ENCODE measurements at regions not wholly inside any gene's neighbourhood (a gene's known extent, or its start where the extent isn't known, plus 50 kb on each side); places are given as distances from the start of the nearest gene placed in this dataset.

DNA sequence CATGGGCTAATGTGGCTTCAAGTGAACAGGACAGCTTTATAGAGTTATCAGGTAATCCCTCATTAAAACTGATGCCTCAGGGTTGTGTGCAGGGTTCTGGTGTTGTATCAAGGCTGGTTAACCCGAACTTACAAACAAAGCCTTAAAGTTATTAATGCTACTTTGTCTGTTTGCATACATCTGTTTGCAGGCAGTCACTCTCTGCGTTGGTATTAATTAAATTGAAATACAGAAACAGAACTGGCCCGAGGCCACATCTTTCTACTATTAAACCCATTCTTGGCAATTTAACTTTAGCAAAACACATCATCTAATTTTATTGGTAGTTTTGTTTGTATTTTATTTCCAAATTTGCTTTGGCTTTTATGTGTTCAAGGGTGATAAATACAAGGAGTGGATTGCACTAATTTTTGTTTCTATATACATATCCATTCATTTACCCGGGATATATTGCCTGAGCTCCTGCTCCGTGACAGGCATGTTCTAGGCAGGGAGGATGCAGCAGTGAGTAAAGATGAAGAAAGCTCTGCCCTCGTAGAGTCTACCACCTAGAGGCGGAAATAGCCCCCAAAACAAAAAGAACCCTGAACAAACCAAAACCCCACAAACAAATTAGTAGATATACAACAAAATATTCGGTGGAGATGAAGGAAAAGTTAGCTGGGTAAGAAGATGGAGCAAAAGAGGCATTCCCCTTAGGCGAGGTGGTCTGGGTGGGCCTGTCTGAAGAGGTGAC lies 164.2 kb downstream of the MACROH2A1 start:
- dilution Hi-C loops (cut with MboI; ENCODE audit: extremely low pct_ligation_motif_present, low sequenced_read_pairs), result no loop called here
- BruUV-seq (replicated peaks), result no TSS peak
- CTCF ChIA-PET, result interaction anchor here (0.6 to 2.1 kb wide), 2 partner anchors 8 to 170 kb away, joined by 3 to 6 read pairs; no protein-coding TSS in a partner anchor

DNA sequence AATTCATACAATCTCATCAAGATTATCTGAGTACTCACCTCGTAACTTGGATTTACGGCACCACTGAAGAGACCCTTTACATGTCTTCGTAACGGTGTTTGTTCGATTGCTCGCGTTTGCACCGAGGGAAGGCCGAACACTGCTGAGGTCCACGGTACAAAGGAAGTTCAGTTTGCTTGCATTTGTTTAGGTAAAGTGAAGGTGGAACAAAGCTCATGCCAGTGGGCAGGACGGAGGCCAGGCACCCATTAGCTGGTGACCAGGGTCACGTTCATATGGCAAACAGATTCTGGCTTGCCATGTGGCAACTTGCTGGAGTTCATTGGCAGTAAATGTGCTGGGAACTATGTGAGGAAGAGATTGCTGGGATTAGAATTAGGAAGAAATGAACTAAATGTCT lies 164.8 kb downstream of the MACROH2A1 start:
- no peak overlapping the region for H3K9ac ChIP-seq (replicated peaks; ENCODE audit: extremely low read depth, insufficient read depth, low read length)
- H3K36me3 ChIP-seq (ENCODE audit: control insufficient read depth in 2 of 2, extremely low read depth in 1 of 2, insufficient read depth in 2 of 2, low read length in 2 of 2), result no peaks in the 10 kb centered on the region
- ChIA-PET POLR2A (no interaction called here), CTCF (interaction anchor here (2.1 kb wide), 1 partner anchor 8 kb away, joined by 6 read pairs; no protein-coding TSS in a partner anchor)
- no peak for DNase-seq (ENCODE audit: low read depth, low spot score)
- H3K9me1 ChIP-seq (replicated peaks; ENCODE audit: control insufficient read depth, extremely low read depth, insufficient read depth, low read length), result no peaks in the 10 kb centered on the region
- no peak overlapping the region for H3K4me3 ChIP-seq (replicated peaks in 1 of 3; ENCODE audit: insufficient read depth in 1 of 3, low read depth in 1 of 3, low read length in 3 of 3)
- TF ChIP-seq GATA2 (IDR thresholded peaks at IDR 0.05; ENCODE audit: insufficient read depth, insufficient read length, low read depth, low read length) (no peak), POLR2A (IDR thresholded peaks at IDR 0.05; ENCODE audit: low read depth, low read length) (no peak), MYC (IDR thresholded peaks at IDR 0.05; ENCODE audit: low read depth, low read length) (no peak), EZH2 (IDR thresholded peaks at IDR 0.05; ENCODE audit: borderline replicate concordance, low read depth, low read length, severe bottlenecking) (no peak), POLR2AphosphoS5 (IDR thresholded peaks at IDR 0.05; ENCODE audit: insufficient read depth, low read depth, low read length) (no peak), JUN (IDR thresholded peaks at IDR 0.05; ENCODE audit: borderline replicate concordance, insufficient read depth, insufficient read length, low read depth) (no peak), FOS (IDR thresholded peaks at IDR 0.05; ENCODE audit: borderline replicate concordance, insufficient read depth, low read length) (no peak)
- TF ChIP-seq, protein P1, sequence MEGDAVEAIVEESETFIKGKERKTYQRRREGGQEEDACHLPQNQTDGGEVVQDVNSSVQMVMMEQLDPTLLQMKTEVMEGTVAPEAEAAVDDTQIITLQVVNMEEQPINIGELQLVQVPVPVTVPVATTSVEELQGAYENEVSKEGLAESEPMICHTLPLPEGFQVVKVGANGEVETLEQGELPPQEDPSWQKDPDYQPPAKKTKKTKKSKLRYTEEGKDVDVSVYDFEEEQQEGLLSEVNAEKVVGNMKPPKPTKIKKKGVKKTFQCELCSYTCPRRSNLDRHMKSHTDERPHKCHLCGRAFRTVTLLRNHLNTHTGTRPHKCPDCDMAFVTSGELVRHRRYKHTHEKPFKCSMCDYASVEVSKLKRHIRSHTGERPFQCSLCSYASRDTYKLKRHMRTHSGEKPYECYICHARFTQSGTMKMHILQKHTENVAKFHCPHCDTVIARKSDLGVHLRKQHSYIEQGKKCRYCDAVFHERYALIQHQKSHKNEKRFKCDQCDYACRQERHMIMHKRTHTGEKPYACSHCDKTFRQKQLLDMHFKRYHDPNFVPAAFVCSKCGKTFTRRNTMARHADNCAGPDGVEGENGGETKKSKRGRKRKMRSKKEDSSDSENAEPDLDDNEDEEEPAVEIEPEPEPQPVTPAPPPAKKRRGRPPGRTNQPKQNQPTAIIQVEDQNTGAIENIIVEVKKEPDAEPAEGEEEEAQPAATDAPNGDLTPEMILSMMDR (IDR thresholded peaks at IDR 0.05; ENCODE audit: extremely low read depth in 1 of 2, insufficient read depth in 1 of 2, low read depth in 1 of 2, low read length in 2 of 2), result no peak
- TF ChIP-seq, protein P2, sequence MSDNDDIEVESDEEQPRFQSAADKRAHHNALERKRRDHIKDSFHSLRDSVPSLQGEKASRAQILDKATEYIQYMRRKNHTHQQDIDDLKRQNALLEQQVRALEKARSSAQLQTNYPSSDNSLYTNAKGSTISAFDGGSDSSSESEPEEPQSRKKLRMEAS (IDR thresholded peaks at IDR 0.05; ENCODE audit: insufficient read depth, insufficient read length), result no peak
- H3K4me2 ChIP-seq (ENCODE audit: insufficient read depth, low read length), result no peak overlapping the region
- H3K27ac ChIP-seq (ENCODE audit: insufficient read depth, low read depth, low read length), result no peak overlapping the region
- H3K9me3 ChIP-seq (replicated peaks; ENCODE audit: control insufficient read depth, insufficient read depth, low read length), result no peaks in the 10 kb centered on the region
- dilution Hi-C loops (cut with MboI; ENCODE audit: extremely low pct_ligation_motif_present, low sequenced_read_pairs), result no loop called here
- no peak for FAIRE-seq
- BruUV-seq (replicated peaks), result no TSS peak
- no peaks in the 10 kb centered on the region for H3K4me1 ChIP-seq (ENCODE audit: control insufficient read depth, extremely low read depth, insufficient read depth, low read length)
- H3K79me2 ChIP-seq (ENCODE audit: control insufficient read depth, insufficient read depth, low read length), result no peaks in the 10 kb centered on the region
- no peak overlapping the region for H2AFZ ChIP-seq (ENCODE audit: low read depth, low read length)
- peaks cover 0 to 3% of the 10 kb centered on the region in 2 experiments for H3K27me3 ChIP-seq (ENCODE audit: control insufficient read depth in 2 of 2, insufficient read depth in 2 of 2, low read length in 2 of 2)
- intact Hi-C loops (cut with micrococcal nuclease), result no loop called here
- H4K20me1 ChIP-seq (replicated peaks; ENCODE audit: control insufficient read depth, extremely low read depth, insufficient read depth, low read length), result no peaks in the 10 kb centered on the region

More for the DNA sequence above, 164.2 kb downstream of the MACROH2A1 start:
- Histone ChIP-seq H3K9me3 (replicated peaks; ENCODE audit: control insufficient read depth, insufficient read depth, low read length) (no peaks in the 10 kb centered on the region), H3K79me2 (ENCODE audit: control insufficient read depth, insufficient read depth, low read length) (no peaks in the 10 kb centered on the region), H3K4me1 (ENCODE audit: control insufficient read depth, extremely low read depth, insufficient read depth, low read length) (no peaks in the 10 kb centered on the region), H2AFZ (ENCODE audit: low read depth, low read length) (no peak overlapping the region), H3K27ac (ENCODE audit: insufficient read depth, low read depth, low read length) (no peak overlapping the region), H3K27me3 (ENCODE audit: control insufficient read depth in 2 of 2, insufficient read depth in 2 of 2, low read length in 2 of 2) (peaks cover 0 to 3% of the 10 kb centered on the region in 2 experiments), H3K4me2 (ENCODE audit: insufficient read depth, low read length) (no peak overlapping the region), H4K20me1 (replicated peaks; ENCODE audit: control insufficient read depth, extremely low read depth, insufficient read depth, low read length) (no peaks in the 10 kb centered on the region), H3K9ac (replicated peaks; ENCODE audit: extremely low read depth, insufficient read depth, low read length) (no peak overlapping the region), H3K36me3 (ENCODE audit: control insufficient read depth in 2 of 2, extremely low read depth in 1 of 2, insufficient read depth in 2 of 2, low read length in 2 of 2) (no peaks in the 10 kb centered on the region), H3K4me3 (replicated peaks in 1 of 3; ENCODE audit: insufficient read depth in 1 of 3, low read depth in 1 of 3, low read length in 3 of 3) (no peak overlapping the region), H3K9me1 (replicated peaks; ENCODE audit: control insufficient read depth, extremely low read depth, insufficient read depth, low read length) (no peaks in the 10 kb centered on the region)
- POLR2A ChIA-PET, result no interaction called here
- intact Hi-C loops (cut with micrococcal nuclease), result no loop called here
- no peak for DNase-seq (ENCODE audit: low read depth, low spot score)
- TF ChIP-seq EZH2 (IDR thresholded peaks at IDR 0.05; ENCODE audit: borderline replicate concordance, low read depth, low read length, severe bottlenecking) (no peak), MYC (IDR thresholded peaks at IDR 0.05; ENCODE audit: low read depth, low read length) (no peak)
- FAIRE-seq, result no peak
